B cell (primary cell): ENCODE measurements at regions not wholly inside any gene's neighbourhood (a gene's known extent, or its start where the extent isn't known, plus 50 kb on each side); places are given as distances from the start of the nearest gene placed in this dataset.
"Not testable (repeated sequence)": the region's sequence is repeated elsewhere in the genome, so short reads cannot be mapped to it uniquely, and the experiment has no call there.

Source experiments
- ATAC-seq: fragments of 200-7000 bp; cut with Tn5 transposase; one replicate; pipeline ENCODE4 v1.10.0; 2021; ENCODE audit warnings: low read depth, mild to moderate bottlenecking, moderate number of reproducible peaks, moderate library complexity
- CTCF ChIA-PET: fragments of 350-600 bp; sonication (Branson Sonifier 250); formaldehyde crosslinking; loops from one replicate; lab custom pipeline; 2021; ENCODE audit warnings: antibody characterized with exemption, inconsistent platforms; lab: Charles Lee
- POLR2A ChIA-PET: fragments of 350-600 bp; sonication (Branson Sonifier 250); formaldehyde crosslinking; loops from one replicate; lab custom pipeline; 2021; ENCODE audit warnings: antibody characterized with exemption; lab: Charles Lee
- DNase-seq: peaks from one replicate; pipeline ENCODE4 v3.0.0; 2013
- H2AFZ ChIP-seq: 2 replicates; pipeline ENCODE4 v1.6.1; 2012; ENCODE audit warnings: mild to moderate bottlenecking, low read depth, low read length; ENCODE audit not compliant: insufficient read depth, poor library complexity, severe bottlenecking
- H3K27ac ChIP-seq, 2 donors: 1 replicate in 1 of 2; 2 replicates in 1 of 2; pipeline ENCODE4 v1.5.1; 2012 to 2013; ENCODE audit warnings: low read length in 2 of 2, mild to moderate bottlenecking in 2 of 2, moderate library complexity in 1 of 2
- H3K27me3 ChIP-seq, 4 experiments: fragments of 200-600 bp in 1 of 4; sonication (generic) in 1 of 4; replicated peaks in 1 of 4; 1 replicate in 2 of 4; 2 replicates in 2 of 4; pipeline versions ENCODE4 v1.6.1 to v1.7.0; 2013 to 2016; ENCODE audit warnings: low read length in 3 of 4, mild to moderate bottlenecking in 2 of 4, mixed read lengths in 1 of 4, moderate library complexity in 1 of 4; ENCODE audit not compliant: insufficient read depth in 4 of 4, control insufficient read depth in 3 of 4; ENCODE audit errors: control extremely low read depth in 1 of 4
- H3K36me3 ChIP-seq, 2 experiments: replicated peaks in 1 of 2; 1 replicate in 1 of 2; 2 replicates in 1 of 2; pipeline versions ENCODE4 v1.6.1 to v1.7.1; 2013; ENCODE audit warnings: low read length in 1 of 2; ENCODE audit not compliant: insufficient read depth in 2 of 2, control insufficient read depth in 1 of 2; ENCODE audit errors: control extremely low read depth in 1 of 2, extremely low read depth in 1 of 2
- H3K4me1 ChIP-seq, 2 donors: fragments of 200-600 bp in 1 of 2; sonication (generic) in 1 of 2; 1 replicate in 1 of 2; 2 replicates in 1 of 2; pipeline versions ENCODE4 v1.5.1 to v1.6.1; 2013 to 2017; ENCODE audit warnings: low read length in 2 of 2; ENCODE audit not compliant: control insufficient read depth in 2 of 2, insufficient read depth in 2 of 2
- H3K4me2 ChIP-seq: replicated peaks from 2 replicates; pipeline ENCODE3; 2012; ENCODE audit warnings: mild to moderate bottlenecking, low read depth, low read length; ENCODE audit not compliant: poor library complexity, severe bottlenecking
- H3K4me3 ChIP-seq, 5 experiments: fragments of 200-600 bp in 1 of 5; sonication (generic) in 1 of 5; 1 replicate in 3 of 5; 2 replicates in 2 of 5; pipeline versions ENCODE4 v1.5.1 to v1.7.0; 2011 to 2016; ENCODE audit warnings: low read length in 4 of 5, mild to moderate bottlenecking in 4 of 5, low read depth in 2 of 5, control low read depth in 1 of 5, moderate library complexity in 1 of 5; ENCODE audit not compliant: insufficient read depth in 1 of 5; ENCODE audit errors: control extremely low read depth in 1 of 5, extremely low read depth in 1 of 5
- H3K79me2 ChIP-seq: fragments of 200-600 bp; sonication (generic); one replicate; pipeline ENCODE4 v1.6.0; 2016; ENCODE audit warnings: low read length; ENCODE audit not compliant: control insufficient read depth, insufficient read depth
- H3K9ac ChIP-seq: fragments of 200-600 bp; sonication (generic); 2 replicates; pipeline ENCODE4 v1.6.1; 2017; ENCODE audit warnings: mild to moderate bottlenecking, low read length, moderate library complexity
- H3K9me3 ChIP-seq, 3 donors: one replicate each; pipeline versions ENCODE4 v1.6.1 to v1.7.1; 2013; ENCODE audit warnings: low read length in 2 of 3; ENCODE audit not compliant: control insufficient read depth in 2 of 3, insufficient read depth in 1 of 3; ENCODE audit errors: control extremely low read depth in 1 of 3
- H4K20me1 ChIP-seq: 2 replicates; pipeline ENCODE4 v1.6.0; 2012; ENCODE audit warnings: mild to moderate bottlenecking, low read length; ENCODE audit not compliant: insufficient read depth, control insufficient read depth, poor library complexity, severe bottlenecking
- H3K27ac Mint-ChIP-seq: one replicate; pipeline ENCODE4 v1.8.0; 2021; ENCODE audit warnings: mixed read lengths
- H3K27me3 Mint-ChIP-seq: one replicate; pipeline ENCODE4 v1.8.0; 2021; ENCODE audit warnings: mixed read lengths
- H3K4me1 Mint-ChIP-seq: one replicate; pipeline ENCODE4 v1.8.0; 2021; ENCODE audit warnings: mixed read lengths
- H3K4me3 Mint-ChIP-seq: one replicate; pipeline ENCODE4 v1.8.0; 2021; ENCODE audit warnings: mixed read lengths
- H3K9me3 Mint-ChIP-seq: one replicate; pipeline ENCODE4 v1.8.0; 2022; ENCODE audit warnings: mixed read lengths; ENCODE audit not compliant: insufficient read depth
- EZH2 ChIP-seq: IDR thresholded peaks from 2 replicates; pipeline ENCODE4 v1.6.1; 2012; ENCODE audit warnings: borderline replicate concordance, low read depth, mild to moderate bottlenecking, moderate library complexity, low read length; ENCODE audit not compliant: insufficient read depth, poor library complexity, severe bottlenecking
- WGBS: methylation state at CpG from one replicate; pipeline ENCODE4 v1.1.5; 2013; ENCODE audit warnings: missing lambda C conversion rate; ENCODE audit not compliant: insufficient coverage; 5-methylcytosine and 5-hydroxymethylcytosine counted together
- intact Hi-C: fragments of 100-400 bp; cut with micrococcal nuclease; formaldehyde crosslinking; loops from one replicate; pipeline ENCODE4 v1.10.0; 2022
- TF ChIP-seq, protein P1 (sequence below): fragments of 200-600 bp; IDR thresholded peaks from one replicate; pipeline ENCODE4 v1.8.0; 2022; ENCODE audit warnings: antibody characterized with exemption, mild to moderate bottlenecking

DNA sequence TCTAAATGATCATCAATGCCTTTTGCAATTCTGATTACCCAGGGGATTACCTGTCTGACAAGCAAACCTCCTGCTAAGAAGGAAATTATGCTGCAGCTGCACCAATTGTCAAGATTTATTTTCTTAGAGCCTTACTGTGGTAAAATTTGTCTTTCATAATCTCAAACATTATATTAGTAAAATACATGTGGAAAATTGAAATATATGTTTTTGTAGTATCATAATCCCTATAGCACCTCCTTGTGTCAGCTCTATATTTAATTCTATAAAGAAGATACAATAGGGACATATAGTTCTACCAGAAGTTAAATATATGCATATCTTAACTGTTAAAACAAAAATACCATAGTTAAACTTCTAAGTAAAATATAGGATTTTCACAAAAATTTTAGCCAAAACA is 655.6 kb upstream of the PCDH10 start:
- no peak overlapping the region for H3K27ac ChIP-seq
- intact Hi-C loops, result no loop called here
- H3K4me3 ChIP-seq, result no peak overlapping the region
- Mint-ChIP-seq H3K4me3 (no peak overlapping the region), H3K27me3 (no peaks in the 10 kb centered on the region), H3K27ac (no peak overlapping the region), H3K9me3 (peaks cover 5% of the 10 kb centered on the region), H3K4me1 (no peaks in the 10 kb centered on the region)
- no peak overlapping the region for H2AFZ ChIP-seq
- H3K4me1 ChIP-seq, result no peaks in the 10 kb centered on the region
- DNase-seq (no peak), ATAC-seq (no peak)
- TF ChIP-seq, protein P1, sequence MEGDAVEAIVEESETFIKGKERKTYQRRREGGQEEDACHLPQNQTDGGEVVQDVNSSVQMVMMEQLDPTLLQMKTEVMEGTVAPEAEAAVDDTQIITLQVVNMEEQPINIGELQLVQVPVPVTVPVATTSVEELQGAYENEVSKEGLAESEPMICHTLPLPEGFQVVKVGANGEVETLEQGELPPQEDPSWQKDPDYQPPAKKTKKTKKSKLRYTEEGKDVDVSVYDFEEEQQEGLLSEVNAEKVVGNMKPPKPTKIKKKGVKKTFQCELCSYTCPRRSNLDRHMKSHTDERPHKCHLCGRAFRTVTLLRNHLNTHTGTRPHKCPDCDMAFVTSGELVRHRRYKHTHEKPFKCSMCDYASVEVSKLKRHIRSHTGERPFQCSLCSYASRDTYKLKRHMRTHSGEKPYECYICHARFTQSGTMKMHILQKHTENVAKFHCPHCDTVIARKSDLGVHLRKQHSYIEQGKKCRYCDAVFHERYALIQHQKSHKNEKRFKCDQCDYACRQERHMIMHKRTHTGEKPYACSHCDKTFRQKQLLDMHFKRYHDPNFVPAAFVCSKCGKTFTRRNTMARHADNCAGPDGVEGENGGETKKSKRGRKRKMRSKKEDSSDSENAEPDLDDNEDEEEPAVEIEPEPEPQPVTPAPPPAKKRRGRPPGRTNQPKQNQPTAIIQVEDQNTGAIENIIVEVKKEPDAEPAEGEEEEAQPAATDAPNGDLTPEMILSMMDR, result no peak
- TF ChIP-seq EZH2, result no peak
- H3K9me3 ChIP-seq, result peaks cover 0 to 3% (median 2%) of the 10 kb centered on the region in 3 donors
- no peaks in the 10 kb centered on the region for H3K36me3 ChIP-seq
- H3K9ac ChIP-seq, result no peak overlapping the region
- H3K4me2 ChIP-seq, result no peak overlapping the region
- H3K27me3 ChIP-seq, result no peaks in the 10 kb centered on the region
- H4K20me1 ChIP-seq, result no peaks in the 10 kb centered on the region
- H3K79me2 ChIP-seq, result no peaks in the 10 kb centered on the region
- ChIA-PET CTCF (no interaction called here), POLR2A (no interaction called here)

- POLR2A ChIA-PET, H3K9me3 ChIP-seq, H3K4me3 Mint-ChIP-seq, H3K27me3 ChIP-seq, ATAC-seq, H3K9me3 Mint-ChIP-seq, CTCF ChIA-PET, H3K4me1 Mint-ChIP-seq, H3K9ac ChIP-seq, H3K27ac ChIP-seq, H3K27me3 Mint-ChIP-seq, DNase-seq, H3K36me3 ChIP-seq, intact Hi-C loops, H3K27ac Mint-ChIP-seq, H3K4me2 ChIP-seq, H4K20me1 ChIP-seq, H3K4me1 ChIP-seq, H3K4me3 ChIP-seq, H2AFZ ChIP-seq, H3K79me2 ChIP-seq: not testable (repeated sequence)
- 79% methylated on average over 7 of the region's 9 CpGs for WGBS
These were observed 653.8 kb upstream of the PCDH10 start for GRCh38 chr4:132495267-132495812.
